IMR-90 (cell line): ENCODE measurements at regions not wholly inside any gene's neighbourhood (a gene's known extent, or its start where the extent isn't known, plus 50 kb on each side); places are given as distances from the start of the nearest gene placed in this dataset.

Experiments used
- ATAC-seq: fragments of 200-7000 bp; cut with Tn5 transposase; 2 replicates; pipeline ENCODE4 v1.9.1; 2020; ENCODE audit warnings: low read depth, mild to moderate bottlenecking, moderate library complexity
- BruUV-seq: library from RNA; stranded (reverse); fragments of 400-500 nt; replicated peaks from 2 replicates; lab custom pipeline; 2021; lab: Mats Ljungman, UMichigan
- CTCF ChIA-PET: fragments of 300-600 bp; formaldehyde crosslinking; extraction: SDS; loops from one replicate; lab custom pipeline; 2021; ENCODE audit warnings: antibody characterized with exemption; lab: Yijun Ruan, JAX
- POLR2A ChIA-PET: fragments of 300-600 bp; sonication (Branson Sonifier 250); formaldehyde crosslinking; loops from one replicate; lab custom pipeline; 2022; ENCODE audit warnings: antibody characterized with exemption; ENCODE audit not compliant: unreplicated experiment; lab: Charles Lee
- DNase-seq: peaks from one replicate; pipeline ENCODE4 v3.0.0; 2013
- H2AFZ ChIP-seq: replicated peaks from 2 replicates; pipeline ENCODE3; 2013; ENCODE audit warnings: low read length, mild to moderate bottlenecking; ENCODE audit not compliant: poor library complexity
- H2AK5ac ChIP-seq: 2 replicates; pipeline ENCODE4 v1.6.1; 2013; ENCODE audit warnings: low read depth, low read length, inconsistent platforms
- H2AK9ac ChIP-seq: replicated peaks from 2 replicates; pipeline ENCODE3; 2013; ENCODE audit warnings: mild to moderate bottlenecking, low read depth, low read length, moderate library complexity; ENCODE audit not compliant: poor library complexity
- H2BK120ac ChIP-seq: 2 replicates; pipeline ENCODE4 v1.6.1; 2013; ENCODE audit warnings: low read depth, low read length, inconsistent platforms
- H2BK15ac ChIP-seq: 3 replicates; pipeline ENCODE4 v1.6.1; 2013; ENCODE audit warnings: low read depth, low read length, inconsistent platforms
- H2BK20ac ChIP-seq: 2 replicates; pipeline ENCODE4 v1.6.1; 2013; ENCODE audit warnings: low read depth, mild to moderate bottlenecking, inconsistent platforms, low read length, moderate library complexity
- H2BK5ac ChIP-seq: 2 replicates; pipeline ENCODE4 v1.6.1; 2013; ENCODE audit warnings: mild to moderate bottlenecking, low read depth, low read length, inconsistent platforms; ENCODE audit not compliant: poor library complexity, severe bottlenecking
- H3K14ac ChIP-seq: replicated peaks from 2 replicates; pipeline ENCODE4 v1.6.1; 2013; ENCODE audit warnings: low read depth, low read length, inconsistent platforms
- H3K18ac ChIP-seq: 2 replicates; pipeline ENCODE4 v1.6.1; 2013; ENCODE audit warnings: low read depth, low read length, control low read depth
- H3K23ac ChIP-seq: 2 replicates; pipeline ENCODE4 v1.6.1; 2013; ENCODE audit warnings: low read depth, low read length, inconsistent platforms
- H3K27ac ChIP-seq: 2 replicates; pipeline ENCODE4 v1.5.1; 2013; ENCODE audit warnings: mild to moderate bottlenecking, control low read depth, low read length; ENCODE audit not compliant: insufficient read depth
- H3K27me3 ChIP-seq: 2 replicates; pipeline ENCODE4 v1.6.1; 2013; ENCODE audit warnings: low read length; ENCODE audit not compliant: control insufficient read depth, insufficient read depth
- H3K36me3 ChIP-seq: 2 replicates; pipeline ENCODE4 v1.6.1; 2013; ENCODE audit warnings: low read length, mixed read lengths; ENCODE audit not compliant: control insufficient read depth, insufficient read depth
- H3K4ac ChIP-seq: 2 replicates; pipeline ENCODE4 v1.6.1; 2013; ENCODE audit warnings: low read depth, low read length, inconsistent platforms
- H3K4me1 ChIP-seq: 2 replicates; pipeline ENCODE4 v1.6.1; 2013; ENCODE audit warnings: low read length, mixed read lengths; ENCODE audit not compliant: control insufficient read depth, insufficient read depth
- H3K4me2 ChIP-seq: 2 replicates; pipeline ENCODE4 v1.6.1; 2013; ENCODE audit warnings: low read depth, mild to moderate bottlenecking, control low read depth, low read length, moderate library complexity
- H3K4me3 ChIP-seq: 2 replicates; pipeline ENCODE4 v1.5.1; 2013; ENCODE audit warnings: low read depth, mild to moderate bottlenecking, control low read depth, low read length, moderate library complexity; ENCODE audit not compliant: insufficient read depth
- H3K56ac ChIP-seq: 2 replicates; pipeline ENCODE4 v1.6.1; 2013; ENCODE audit warnings: low read length, inconsistent platforms; ENCODE audit not compliant: insufficient read depth; ENCODE audit errors: extremely low read depth
- H3K79me1 ChIP-seq, 2 experiments: 2 replicates each; pipeline ENCODE4 v1.6.1; 2013; ENCODE audit warnings: low read length in 2 of 2, inconsistent platforms in 1 of 2, low read depth in 1 of 2
- H3K9ac ChIP-seq: 2 replicates; pipeline ENCODE4 v1.6.1; 2013; ENCODE audit warnings: low read depth, low read length, control low read depth
- H3K9me1 ChIP-seq: 2 replicates; pipeline ENCODE4 v1.6.1; 2013; ENCODE audit warnings: low read length, inconsistent platforms; ENCODE audit not compliant: insufficient read depth
- H3K9me3 ChIP-seq: 2 replicates; pipeline ENCODE4 v1.6.1; 2013; ENCODE audit warnings: low read length; ENCODE audit not compliant: control insufficient read depth, insufficient read depth
- H4K20me1 ChIP-seq: 2 replicates; pipeline ENCODE4 v1.6.1; 2013; ENCODE audit warnings: low read length, inconsistent platforms; ENCODE audit not compliant: insufficient read depth
- H4K5ac ChIP-seq: 2 replicates; pipeline ENCODE4 v1.6.1; 2013; ENCODE audit warnings: mild to moderate bottlenecking, low read depth, low read length, control low read depth
- H4K8ac ChIP-seq, 2 experiments: 2 replicates each; pipeline ENCODE4 v1.6.1; 2013; ENCODE audit warnings: low read depth in 2 of 2, low read length in 2 of 2, control low read depth in 1 of 2, inconsistent platforms in 1 of 2
- H4K91ac ChIP-seq: 2 replicates; pipeline ENCODE4 v1.6.1; 2013; ENCODE audit warnings: low read depth, low read length, inconsistent platforms; ENCODE audit not compliant: insufficient read depth
- BHLHE40 ChIP-seq: fragments of 150-350 bp; IDR thresholded peaks from 2 replicates; pipeline ENCODE4 v1.6.1; 2016; ENCODE audit warnings: mild to moderate bottlenecking, low read depth, low read length
- CEBPB ChIP-seq: IDR thresholded peaks from 2 replicates; pipeline ENCODE4 v1.6.1; 2012; ENCODE audit warnings: low read depth, low read length, improper control_type of control experiment
- CTCF ChIP-seq: conservative IDR thresholded peaks from 2 replicates; pipeline ENCODE4 v1.5.1; 2012; ENCODE audit warnings: mild to moderate bottlenecking, low read depth, low read length, improper control_type of control experiment
- ELK1 ChIP-seq: fragments of 150-350 bp; IDR thresholded peaks from 2 replicates; pipeline ENCODE4 v1.6.1; 2016; ENCODE audit warnings: low read depth, mild to moderate bottlenecking, low read length, moderate library complexity, borderline replicate concordance
- FOS ChIP-seq: fragments of 150-350 bp; IDR thresholded peaks from 2 replicates; pipeline ENCODE4 v1.6.1; 2016; ENCODE audit warnings: low read depth, low read length
- MAFK ChIP-seq: IDR thresholded peaks from 2 replicates; pipeline ENCODE4 v1.6.1; 2012; ENCODE audit warnings: low read depth, low read length, improper control_type of control experiment
- MXI1 ChIP-seq: IDR thresholded peaks from 2 replicates; pipeline ENCODE4 v1.6.1; 2012; ENCODE audit warnings: low read depth, mild to moderate bottlenecking, low read length, moderate library complexity, borderline replicate concordance
- NFE2L2 ChIP-seq: fragments of 150-350 bp; IDR thresholded peaks from 2 replicates; pipeline ENCODE4 v1.6.1; 2016; ENCODE audit warnings: low read depth, mild to moderate bottlenecking, low read length
- RAD21 ChIP-seq: IDR thresholded peaks from 2 replicates; pipeline ENCODE4 v1.6.1; 2012; ENCODE audit warnings: low read length, improper control_type of control experiment
- RCOR1 ChIP-seq: IDR thresholded peaks from 2 replicates; pipeline ENCODE4 v1.6.1; 2012; ENCODE audit warnings: mild to moderate bottlenecking, low read length, improper control_type of control experiment; ENCODE audit not compliant: insufficient replicate concordance
- RFX5 ChIP-seq: IDR thresholded peaks from 2 replicates; pipeline ENCODE4 v1.8.0; 2012; ENCODE audit warnings: low read depth, mild to moderate bottlenecking, low read length, moderate library complexity
- SMC3 ChIP-seq: fragments of 150-350 bp; IDR thresholded peaks from 2 replicates; pipeline ENCODE4 v1.6.1; 2016; ENCODE audit warnings: low read depth, mild to moderate bottlenecking, antibody characterized with exemption, low read length, moderate library complexity
- USF2 ChIP-seq: fragments of 150-350 bp; IDR thresholded peaks from 2 replicates; pipeline ENCODE4 v1.6.1; 2017; ENCODE audit warnings: mild to moderate bottlenecking, antibody characterized with exemption, low read length, low read depth
- WGBS, 2 experiments: methylation state at CpG; one replicate each; pipeline versions ENCODE4 v1.1.5 to v1.1.7; 2013; ENCODE audit warnings: missing lambda C conversion rate in 2 of 2; ENCODE audit not compliant: insufficient read length in 1 of 2; ENCODE audit errors: extremely low coverage in 2 of 2; 5-methylcytosine and 5-hydroxymethylcytosine counted together
- dilution Hi-C: fragments of 300-500 bp; cut with HindIII; formaldehyde crosslinking; loops from one replicate; pipeline ENCODE4 v1.14.3; 2018; ENCODE audit warnings: low sequenced_read_pairs; ENCODE audit not compliant: unreplicated experiment
- in situ Hi-C: fragments of 300-500 bp; cut with MboI; formaldehyde crosslinking; loops from 3 replicates; pipeline ENCODE4 v1.14.3; 2019; ENCODE audit warnings: low sequenced_read_pairs, inconsistent platforms, mixed read lengths
- intact Hi-C: fragments of 100-400 bp; cut with micrococcal nuclease; formaldehyde crosslinking; loops from 2 replicates; pipeline ENCODE4 v1.10.0; 2022

- DNase-seq (peak; percentile 45), ATAC-seq (no peak)
- CTCF ChIA-PET, result no interaction called here
- Histone ChIP-seq H3K18ac (no peak overlapping the region), H3K14ac (peak overlapping the region; percentile 65), H3K23ac (no peak overlapping the region), H3K79me1 (no peaks in the 10 kb centered on the region), H2AK9ac (no peak overlapping the region), H2AK5ac (peak overlapping the region; percentile 75; the same call in 1 of the 2 replicates), H2BK20ac (peak overlapping the region; percentile 59; the same call in 1 of the 2 replicates), H4K20me1 (no peaks in the 10 kb centered on the region), H3K9me1 (peaks cover 3% of the 10 kb centered on the region; the same call in 1 of the 2 replicates), H3K56ac (no peak overlapping the region), H3K4ac (peak overlapping the region; percentile 60), H3K4me1 (peaks cover 4% of the 10 kb centered on the region), H3K36me3 (no peaks in the 10 kb centered on the region), H3K27ac (no peak overlapping the region), H3K4me2 (no peak overlapping the region), H4K8ac (peak overlapping the region in 1 of 2 experiments; percentile 55; a peak in 1 of 4 replicates), H3K27me3 (no peaks in the 10 kb centered on the region), H2BK15ac (peak overlapping the region; percentile 91; the same call in 2 of the 3 replicates), H4K91ac (peak overlapping the region; percentile 69), H4K5ac (no peak overlapping the region), H3K9ac (no peak overlapping the region), H2AFZ (peak overlapping the region; percentile 57), H2BK120ac (peak overlapping the region; percentile 28; the same call in 1 of the 2 replicates), H3K9me3 (no peaks in the 10 kb centered on the region), H3K4me3 (no peak overlapping the region), H2BK5ac (peak overlapping the region; percentile 15)
- 83% methylated on average over 2 of the region's 14 CpGs; no CpG with 5 or more reads in 1 of the 2 experiments for WGBS, 2 experiments
- in situ Hi-C loops (no loop called here), intact Hi-C loops (no loop called here), dilution Hi-C loops (no loop called here)
- POLR2A ChIA-PET, result no interaction called here
- no TSS peak for BruUV-seq
- TF ChIP-seq RFX5, result no peak
- no peak; the same call in 1 of the 2 replicates for TF ChIP-seq FOS
- TF ChIP-seq MXI1, result no peak
- no peak for TF ChIP-seq NFE2L2
- no peak for TF ChIP-seq BHLHE40
- TF ChIP-seq CTCF, result no peak
- no peak for TF ChIP-seq ELK1
- no peak for TF ChIP-seq MAFK
- TF ChIP-seq SMC3, result no peak
- no peak for TF ChIP-seq RCOR1
- no peak for TF ChIP-seq CEBPB
- no peak for TF ChIP-seq RAD21
- TF ChIP-seq USF2, result no peak
These were observed 329.3 kb downstream of the PIK3R1 start for GRCh38 chr5:68544648-68545552.
